GM21619 (cell line): ENCODE measurements at regions not wholly inside any gene's neighbourhood (a gene's known extent, or its start where the extent isn't known, plus 50 kb on each side); places are given as distances from the start of the nearest gene placed in this dataset.
"Not testable (repeated sequence)": the region's sequence is repeated elsewhere in the genome, so short reads cannot be mapped to it uniquely, and the experiment has no call there.

ENCODE experiments used
- ATAC-seq: cut with Tn5 transposase; IDR thresholded peaks from one replicate; pipeline ENCODE4 v1.9.1; 2021; ENCODE audit not compliant: unreplicated experiment

DNA sequence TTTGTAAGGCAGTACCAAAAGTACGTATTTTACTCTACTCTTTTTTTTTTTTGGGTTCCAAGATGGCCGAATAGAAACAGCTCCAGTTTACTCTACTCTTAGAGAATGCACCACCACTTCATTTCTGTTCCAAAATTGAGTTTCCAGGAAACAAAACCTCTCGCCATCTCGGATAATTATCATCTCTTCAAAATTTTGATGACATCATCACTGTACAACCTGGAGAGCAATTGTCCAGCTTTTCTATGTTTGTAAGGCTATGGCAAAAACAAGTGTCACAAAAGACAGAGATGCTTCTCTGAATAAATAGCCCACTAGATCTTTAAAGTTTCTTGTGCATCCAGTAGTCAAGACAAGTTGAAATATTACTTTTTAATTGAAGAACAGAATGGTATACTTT, 1631.9 kb upstream of the CDH6 start:
- no peak for ATAC-seq

DNA sequence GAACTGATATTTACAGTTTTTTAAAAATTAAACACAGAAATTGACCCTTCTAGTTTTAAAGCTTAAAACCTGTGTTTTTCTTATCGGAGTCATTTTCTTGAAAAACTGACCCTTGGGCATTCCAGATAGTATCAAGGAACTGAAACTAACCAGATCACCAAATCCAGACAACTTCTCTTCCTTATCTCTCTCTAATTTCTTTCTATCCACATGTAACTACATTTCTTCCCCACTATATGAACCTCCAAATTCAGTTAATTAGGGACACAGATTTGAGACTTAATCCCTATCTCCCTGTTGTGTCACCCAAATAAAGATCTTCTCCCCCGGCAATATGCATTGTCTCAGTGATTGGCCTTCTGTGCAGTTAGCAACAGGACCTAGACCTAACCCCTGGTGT, 1643.0 kb upstream of the CDH6 start:
- ATAC-seq = no peak

DNA sequence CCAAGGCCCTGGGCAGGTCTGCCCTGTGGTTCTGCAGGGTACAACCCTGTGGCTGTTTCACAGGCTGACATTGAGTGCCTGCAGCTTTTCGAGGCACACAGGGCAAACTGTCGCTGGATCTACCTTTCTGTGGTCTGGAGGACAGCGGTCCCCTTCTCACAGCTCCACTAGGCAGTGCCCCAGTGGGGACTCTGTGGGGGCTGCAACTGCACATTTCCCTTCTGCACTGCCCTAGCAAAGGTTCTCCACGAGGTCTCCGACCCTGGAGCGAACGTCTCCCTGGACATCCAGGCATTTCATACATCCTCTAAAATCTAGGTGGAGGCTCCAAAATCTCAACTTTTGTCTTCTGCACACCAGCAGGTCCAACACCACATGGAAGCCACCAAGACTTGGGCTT, 1645.2 kb upstream of the CDH6 start:
- no peak for ATAC-seq

DNA sequence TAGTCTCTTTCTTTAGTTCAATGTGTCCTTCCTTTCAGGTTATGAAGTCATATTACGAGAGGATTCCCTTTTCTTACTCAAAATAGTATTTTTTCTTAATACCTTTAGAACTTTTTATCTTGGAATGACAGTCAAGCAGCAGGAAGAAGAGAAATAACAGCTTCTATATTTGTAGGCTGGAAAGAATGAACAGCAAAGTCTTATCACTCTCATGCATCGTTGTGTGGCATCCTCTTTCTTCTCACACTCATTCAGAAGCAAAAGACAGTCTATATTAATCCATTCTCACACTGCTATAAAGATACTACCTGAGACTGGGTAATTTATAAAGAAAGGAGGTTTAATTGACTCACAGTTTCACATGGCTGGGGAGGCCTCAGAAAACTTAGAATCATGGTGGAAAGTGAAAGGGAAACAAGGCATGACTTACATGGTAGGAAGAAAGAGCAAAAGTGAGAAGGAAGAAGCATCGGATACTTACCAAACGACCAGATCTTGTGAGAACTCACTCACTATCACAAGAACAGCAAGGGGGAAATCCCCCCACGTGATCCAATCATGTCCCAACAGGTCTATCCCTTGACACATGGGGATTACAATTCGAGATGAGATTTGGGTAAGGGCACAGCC, 1646.1 kb upstream of the CDH6 start:
- no peak for ATAC-seq

DNA sequence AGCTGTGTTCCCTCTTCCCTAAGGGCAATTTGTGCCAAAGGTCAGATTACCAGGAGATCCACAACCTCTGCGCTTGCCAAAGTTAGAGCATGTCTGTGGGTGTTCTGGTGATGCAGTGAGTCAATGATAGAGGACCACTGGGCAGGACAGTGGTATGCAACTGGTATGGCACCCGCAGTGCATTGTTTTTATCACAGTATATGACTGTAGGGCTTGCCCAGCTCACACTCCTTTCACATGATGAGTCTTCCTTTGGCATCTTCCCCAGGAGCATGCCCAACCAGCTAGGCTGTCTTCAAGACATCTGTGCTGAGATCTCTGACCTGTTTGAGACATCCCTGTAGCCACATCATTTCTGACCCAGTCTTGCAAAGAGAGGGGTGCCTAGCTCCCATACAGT, 1650.0 kb upstream of the CDH6 start:
- no peak for ATAC-seq

DNA sequence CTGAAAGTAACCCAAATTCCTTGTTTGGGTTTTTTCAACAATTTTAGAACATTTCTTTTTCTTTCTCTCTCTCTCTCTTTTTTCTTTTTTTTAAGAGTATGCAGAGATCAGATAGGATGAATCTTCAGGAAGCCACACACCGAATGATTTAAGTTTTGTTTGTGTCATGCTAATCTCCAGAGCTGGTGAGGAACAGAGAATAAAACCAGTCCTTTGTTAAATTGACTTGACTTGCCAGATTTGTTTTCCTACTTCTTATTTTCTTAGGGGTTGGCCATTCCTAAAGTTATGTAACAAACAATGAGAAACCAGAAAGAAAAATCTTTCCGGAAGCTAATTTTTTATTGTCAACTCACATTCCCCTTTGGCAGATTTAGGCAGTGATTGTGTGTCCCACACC, 1669.3 kb upstream of the CDH6 start:
- no peak for ATAC-seq

DNA sequence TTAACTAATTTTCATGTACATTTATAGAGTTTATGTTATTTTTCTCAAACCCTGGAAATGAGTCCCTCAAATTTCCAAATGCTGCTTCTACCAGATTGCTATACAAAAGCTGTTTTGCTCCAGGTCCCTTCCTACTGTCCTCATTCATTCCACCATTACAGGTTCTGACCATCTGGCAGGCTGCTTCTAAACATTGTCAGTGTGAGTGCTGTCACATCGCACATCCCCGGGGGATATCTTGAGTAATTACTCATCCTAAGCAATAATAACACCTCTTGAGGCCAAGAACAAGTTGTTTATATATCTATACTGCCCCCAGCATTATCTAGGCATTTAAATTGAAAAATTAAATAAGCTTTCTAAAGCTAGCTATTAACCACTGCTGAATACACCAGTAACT, 1675.3 kb upstream of the CDH6 start:
- ATAC-seq = no peak

DNA sequence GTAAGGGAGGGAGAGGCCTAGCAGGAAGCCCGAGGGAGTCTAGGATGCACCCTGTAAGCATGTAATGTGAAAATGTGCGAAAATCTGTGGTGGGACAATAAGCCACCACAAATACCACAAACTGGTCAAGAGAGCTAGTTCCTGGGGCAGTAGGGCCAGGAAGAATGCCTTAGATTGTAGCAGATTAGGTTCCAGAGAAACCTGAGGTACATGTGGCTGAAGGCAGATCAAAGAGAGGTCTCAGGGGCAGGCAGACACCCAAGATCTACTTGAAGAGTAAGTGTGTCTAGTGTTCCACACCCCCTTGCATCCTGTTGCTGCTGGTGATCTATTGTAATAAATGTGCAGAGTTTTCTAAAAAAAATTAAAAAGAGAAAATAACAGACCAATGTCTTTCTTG, 1677.3 kb upstream of the CDH6 start:
- no peak for ATAC-seq

DNA sequence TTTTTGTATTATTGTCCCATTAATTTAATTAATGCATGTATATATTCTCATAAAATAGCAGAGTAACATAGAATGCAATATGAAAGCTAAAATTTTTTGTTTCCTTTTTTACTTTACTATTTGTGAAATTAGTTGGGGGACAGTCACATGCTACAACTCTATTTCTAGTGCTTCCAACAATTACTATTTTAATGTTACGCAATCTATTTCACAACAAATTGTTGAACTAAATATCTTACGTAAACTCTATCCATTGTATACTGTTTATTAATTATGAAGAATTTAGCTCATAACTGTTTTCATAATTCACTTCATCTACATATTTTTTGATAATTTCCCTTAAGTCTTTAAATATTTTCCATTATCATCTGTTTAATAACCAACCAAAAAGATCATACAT, 1685.4 kb upstream of the CDH6 start:
- ATAC-seq = no peak

DNA sequence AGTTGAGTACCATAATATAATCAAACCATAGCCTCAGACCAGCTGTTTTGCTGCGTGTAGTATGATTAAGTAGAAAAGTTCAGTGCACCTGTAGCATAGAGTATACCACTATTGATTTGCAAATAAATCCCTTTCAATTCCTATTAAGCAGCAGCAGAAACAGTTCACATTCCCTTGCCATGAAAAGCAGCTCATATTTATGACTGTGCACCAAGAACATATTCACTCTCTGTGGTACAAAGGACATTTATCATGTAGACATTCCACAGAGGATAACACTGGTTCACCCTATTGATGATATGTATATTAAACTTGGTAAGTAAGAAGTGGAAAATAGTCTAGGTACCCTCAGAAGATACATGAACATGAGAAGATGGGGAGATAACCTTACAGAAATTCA, 1689.1 kb upstream of the CDH6 start:
- ATAC-seq = no peak

DNA sequence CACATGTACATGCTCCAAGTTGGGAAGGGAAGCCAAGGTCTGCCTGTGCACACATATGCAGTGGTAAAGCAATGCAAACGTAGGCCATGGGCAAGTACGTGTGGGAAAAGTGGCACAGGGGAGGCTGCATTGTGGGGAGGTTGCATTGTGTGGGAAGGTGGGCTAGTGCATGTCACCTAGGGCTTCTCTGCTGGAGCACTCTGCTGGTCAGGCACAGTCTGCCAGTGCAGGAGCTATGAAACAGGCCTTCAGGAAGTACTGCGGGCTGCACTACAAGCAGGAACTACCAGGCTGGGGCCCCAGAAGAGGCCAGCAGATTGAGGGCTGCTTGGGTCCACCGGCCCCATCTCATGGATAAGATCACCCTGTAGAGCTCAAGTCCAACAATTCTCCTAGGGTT, 1694.6 kb upstream of the CDH6 start:
- ATAC-seq = no peak

DNA sequence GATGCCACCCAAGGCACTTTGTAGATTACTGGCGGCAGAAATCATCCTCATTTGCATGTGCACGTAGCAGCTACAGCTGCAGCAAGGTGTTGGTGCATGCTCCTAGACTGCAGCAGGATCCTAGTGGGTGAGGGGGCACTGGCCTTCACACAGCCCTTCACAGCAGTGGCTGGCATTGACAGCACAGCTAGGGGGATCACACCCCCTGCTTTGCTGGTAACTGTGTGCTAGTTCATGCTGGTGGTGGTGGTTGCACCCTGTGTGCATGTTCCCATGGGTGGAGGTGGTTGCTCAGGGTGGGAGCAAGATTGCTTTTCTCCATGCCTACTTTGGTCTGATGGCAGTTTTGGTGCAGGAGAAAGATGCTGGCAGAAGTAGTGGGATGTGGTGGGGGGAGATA, 1695.1 kb upstream of the CDH6 start:
- no peak for ATAC-seq

DNA sequence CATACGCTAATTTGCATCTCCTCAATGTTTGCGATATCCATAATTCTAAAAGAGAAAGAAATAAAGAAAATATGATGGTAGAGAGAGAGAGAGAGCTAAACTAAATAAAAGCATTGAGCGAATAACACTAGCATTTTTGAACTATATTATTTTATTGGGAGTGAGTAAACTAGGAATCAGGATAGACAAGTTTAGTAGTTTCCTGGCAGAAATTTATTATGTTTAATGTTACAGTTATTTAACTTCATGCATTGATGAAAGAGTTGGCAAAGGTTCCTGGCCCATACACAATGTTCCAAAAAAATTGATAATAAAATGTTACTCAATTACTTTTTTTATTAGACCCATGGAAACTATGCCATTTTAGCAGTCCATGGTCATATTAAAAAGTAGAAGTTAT, 1708.2 kb upstream of the CDH6 start:
- no peak for ATAC-seq

DNA sequence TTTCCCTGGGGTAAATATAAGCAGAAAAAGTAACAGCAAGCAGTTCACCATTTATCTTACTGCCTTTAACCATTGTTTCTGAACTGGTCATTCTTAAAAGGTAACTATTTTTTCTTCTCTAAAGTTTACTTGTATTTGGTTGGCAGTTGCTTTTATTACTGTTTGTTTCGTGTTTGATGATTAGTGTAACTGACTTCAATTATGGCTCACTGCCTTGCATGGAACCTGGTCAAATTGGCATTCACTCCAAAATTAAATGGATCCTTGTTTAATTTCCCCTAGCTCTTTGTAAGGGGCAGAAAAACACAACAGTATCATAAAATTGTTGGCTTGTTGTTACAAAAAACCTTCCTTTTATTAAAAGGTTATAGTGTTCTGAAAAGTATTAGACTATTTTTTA, 1723.9 kb upstream of the CDH6 start:
- ATAC-seq = no peak

DNA sequence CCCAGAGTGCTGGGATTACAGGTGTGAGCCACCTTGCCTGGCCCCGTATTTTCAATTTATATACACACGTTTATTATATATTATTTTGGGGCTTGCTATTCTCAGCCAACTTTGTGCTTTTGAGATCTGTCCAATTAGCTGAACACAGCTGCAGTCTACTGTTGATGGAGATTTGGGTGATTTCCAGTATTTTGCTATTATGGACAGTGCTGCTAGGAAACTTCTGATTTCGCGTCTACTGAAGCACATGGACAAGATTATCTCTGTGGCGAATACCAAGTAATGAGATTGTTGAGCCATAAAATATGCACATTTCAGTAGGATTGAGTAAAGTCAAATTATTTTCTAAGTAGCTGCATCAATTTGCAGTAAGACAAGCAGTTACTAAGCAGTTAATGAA, 1731.2 kb upstream of the CDH6 start:
- ATAC-seq = no peak

DNA sequence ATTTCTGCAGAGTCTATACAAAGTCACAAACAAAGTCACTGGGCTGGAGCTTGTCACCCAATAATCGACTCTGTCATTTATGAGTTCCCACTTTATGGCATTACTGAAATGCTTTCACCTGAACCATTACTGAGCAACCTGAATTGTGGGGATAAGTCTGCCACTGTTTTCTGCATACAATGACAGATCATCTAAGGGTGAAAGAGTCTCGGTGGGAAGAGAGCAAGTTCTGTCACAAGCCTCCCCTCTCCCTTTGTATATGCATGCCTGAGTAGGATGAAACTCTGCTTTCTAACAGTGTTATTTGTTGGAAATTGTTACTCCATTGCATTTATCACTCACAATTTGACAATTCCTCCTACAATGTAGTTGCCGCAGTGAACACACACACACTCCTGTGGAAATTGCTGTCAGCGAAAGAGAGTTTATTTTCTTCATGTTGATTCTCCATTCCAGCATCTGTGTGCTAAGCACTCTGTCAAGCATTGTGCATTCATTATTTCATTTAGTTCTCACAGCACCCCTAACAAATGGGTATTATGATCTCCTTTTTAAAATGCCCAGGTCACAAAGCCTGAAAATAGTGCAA, 1732.4 kb upstream of the CDH6 start:
- ATAC-seq = no peak

DNA sequence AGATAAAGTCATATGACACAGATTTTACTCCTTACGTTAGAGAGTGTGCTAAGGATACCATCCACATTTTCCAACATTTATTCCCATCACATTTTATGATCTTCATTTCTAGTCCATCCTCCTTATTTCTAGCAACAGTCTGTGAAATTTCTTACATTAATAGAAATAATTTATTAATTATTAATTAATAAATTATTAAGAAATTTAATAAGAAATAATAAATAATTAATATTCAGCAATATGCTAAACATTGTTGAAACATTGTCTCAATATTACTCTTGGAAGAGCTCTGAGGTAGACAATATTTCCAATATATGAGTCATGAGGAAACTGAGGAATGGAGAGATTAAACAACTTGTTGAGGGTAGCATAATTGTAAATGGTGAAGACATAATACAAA, 1742.5 kb upstream of the CDH6 start:
- ATAC-seq = not testable (repeated sequence)

DNA sequence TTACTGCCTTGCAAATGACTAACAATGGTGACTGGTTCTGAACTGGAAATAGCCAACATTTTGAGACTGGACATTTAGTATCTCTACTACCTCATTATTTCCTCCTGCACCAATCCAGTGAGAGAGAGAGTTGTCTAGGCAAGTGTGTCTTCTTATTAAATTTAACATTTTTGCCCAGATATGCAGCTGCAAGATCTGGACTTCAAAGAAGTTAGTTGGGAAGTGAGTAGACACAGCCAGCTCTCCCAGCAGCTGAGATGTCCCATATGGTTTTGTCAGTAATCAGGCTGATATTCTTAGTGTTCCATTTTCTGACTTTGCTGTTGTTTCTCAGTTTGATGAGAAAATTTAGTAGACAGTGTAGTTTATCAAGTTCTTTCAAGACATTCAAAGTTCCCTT, 1778.8 kb upstream of the CDH6 start:
- no peak for ATAC-seq

DNA sequence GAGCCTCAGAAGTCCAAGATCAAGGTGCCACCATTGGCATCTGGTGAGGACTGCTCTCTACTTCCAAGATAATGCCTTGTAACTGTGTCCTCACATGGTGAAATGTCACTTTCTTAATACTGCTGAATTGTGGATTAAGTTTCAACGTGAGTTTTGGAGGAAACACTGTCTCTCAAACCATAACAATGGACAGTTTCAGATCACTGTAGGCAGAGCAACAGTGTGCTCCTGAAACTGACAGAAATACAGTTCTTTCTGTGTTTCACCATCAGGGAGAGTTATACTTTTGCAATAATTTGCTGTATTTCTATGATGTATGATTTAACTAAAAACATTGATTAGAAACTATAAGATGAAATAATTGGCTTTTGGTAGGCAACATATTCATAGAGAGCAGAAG, 1780.5 kb upstream of the CDH6 start:
- ATAC-seq = no peak

DNA sequence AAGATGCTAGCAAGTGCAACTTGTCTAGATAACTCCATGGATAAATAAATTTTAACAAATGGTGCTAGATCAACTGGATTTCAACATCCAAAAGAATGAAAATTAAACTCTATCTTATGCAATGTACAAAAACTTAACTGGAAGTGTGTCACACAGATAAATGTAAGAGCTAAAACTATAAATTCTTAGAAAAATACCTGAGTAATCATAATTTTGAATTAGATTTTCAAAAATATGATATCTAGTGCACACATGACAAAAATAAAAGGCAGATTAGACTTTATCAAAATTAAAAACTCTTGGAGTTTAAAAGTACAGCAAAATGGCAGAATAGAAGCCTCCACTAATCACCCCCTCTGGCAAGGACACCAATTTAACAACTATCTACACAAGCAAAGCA, 1791.2 kb upstream of the CDH6 start:
- no peak for ATAC-seq

DNA sequence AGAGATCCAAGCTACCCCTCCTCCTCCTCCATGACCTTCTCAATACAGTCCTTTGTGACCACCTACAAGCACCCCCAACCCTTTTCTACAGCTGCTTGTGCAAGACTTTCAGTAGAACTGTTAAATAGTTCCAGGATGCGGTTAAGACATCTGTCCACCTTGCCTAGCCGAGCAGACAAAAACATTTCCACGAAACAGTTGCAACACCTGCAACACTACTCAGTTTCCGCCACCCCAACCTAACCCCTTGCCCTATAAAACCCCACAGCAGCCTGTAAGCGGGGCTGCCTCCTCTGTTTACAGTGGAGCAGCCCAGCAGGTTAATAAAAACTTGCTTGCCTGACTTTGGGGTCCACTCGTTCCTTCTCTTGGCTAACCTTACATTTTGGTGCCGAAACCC, 1803.5 kb upstream of the CDH6 start:
- ATAC-seq = no peak

DNA sequence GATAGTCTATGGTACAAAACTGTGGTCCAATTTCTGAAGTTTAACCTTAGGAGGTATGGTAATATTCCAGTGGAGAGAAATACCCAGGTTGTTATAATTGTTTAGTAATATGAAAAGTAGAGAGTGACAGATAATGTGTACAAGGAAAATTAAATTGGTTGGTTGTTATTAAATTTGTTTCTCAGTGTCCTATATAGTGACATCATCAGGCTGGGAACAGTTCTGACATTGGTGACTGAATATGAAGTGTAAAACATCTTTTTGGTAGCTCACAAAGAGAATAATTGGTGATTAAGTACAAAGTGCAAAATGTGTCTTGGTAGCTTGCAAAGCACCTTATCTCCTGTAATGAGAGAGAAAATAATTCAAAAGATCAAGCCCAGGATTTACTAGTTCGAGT, 1806.1 kb upstream of the CDH6 start:
- no peak for ATAC-seq

DNA sequence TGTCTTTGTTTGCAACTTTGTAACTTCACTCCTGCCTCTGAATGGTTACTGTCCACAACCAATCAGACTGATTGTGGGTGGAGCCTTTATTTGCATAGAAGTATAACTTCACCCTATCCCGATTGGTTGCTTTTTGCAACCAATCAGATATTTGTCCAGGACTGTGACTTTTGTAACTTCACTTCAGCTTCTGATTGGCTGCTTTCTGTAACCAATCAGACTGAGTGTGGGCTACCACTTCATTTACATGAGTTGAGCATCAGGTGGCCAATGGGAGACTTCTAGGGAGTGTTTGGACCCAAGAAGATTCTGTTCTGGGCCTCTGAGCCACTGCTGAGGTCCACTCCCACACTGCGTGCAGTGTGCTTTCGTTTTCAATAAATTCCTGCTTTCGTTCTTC, 1810.7 kb upstream of the CDH6 start:
- ATAC-seq = no peak
